Fibroblast of lung (primary cell): ENCODE measurements at regions not wholly inside any gene's neighbourhood (a gene's known extent, or its start where the extent isn't known, plus 50 kb on each side); places are given as distances from the start of the nearest gene placed in this dataset.

ENCODE experiments used
- DNase-seq, 2 donors: peaks; one replicate each; pipeline versions ENCODE4 v3.0.0 to v3.0.0-alpha.2; 2010; ENCODE audit warnings: low read depth in 2 of 2
- H2AFZ ChIP-seq: 2 replicates; pipeline ENCODE4 v1.5.1; 2012; ENCODE audit warnings: low read length, control low read depth, inconsistent platforms
- H3K27ac ChIP-seq: 2 replicates; pipeline ENCODE4 v1.5.1; 2011; ENCODE audit warnings: low read length, control low read depth; ENCODE audit not compliant: insufficient read depth
- H3K27me3 ChIP-seq: 2 replicates; pipeline ENCODE4 v1.5.1; 2011; ENCODE audit warnings: mild to moderate bottlenecking, low read length; ENCODE audit not compliant: control insufficient read depth, insufficient read depth
- H3K36me3 ChIP-seq: 2 replicates; pipeline ENCODE4 v1.5.1; 2011; ENCODE audit warnings: low read length; ENCODE audit not compliant: control insufficient read depth, insufficient read depth
- H3K4me1 ChIP-seq: 2 replicates; pipeline ENCODE4 v1.5.1; 2011; ENCODE audit warnings: low read length; ENCODE audit not compliant: control insufficient read depth, insufficient read depth; ENCODE audit errors: extremely low read depth
- H3K4me2 ChIP-seq: 2 replicates; pipeline ENCODE4 v1.5.1; 2011; ENCODE audit warnings: low read length, control low read depth; ENCODE audit not compliant: insufficient read depth; ENCODE audit errors: extremely low read depth
- H3K4me3 ChIP-seq, 4 experiments: fragments of 200-600 bp in 1 of 4; sonication (generic) in 1 of 4; replicated peaks in 1 of 4; 2 replicates each; pipeline ENCODE4 v1.5.1; 2011 to 2016; ENCODE audit warnings: low read length in 4 of 4, low read depth in 3 of 4, mild to moderate bottlenecking in 3 of 4, control low read depth in 2 of 4, inconsistent platforms in 1 of 4, mixed read lengths in 1 of 4; ENCODE audit not compliant: insufficient read depth in 1 of 4; ENCODE audit errors: control extremely low read depth in 1 of 4
- H3K79me2 ChIP-seq: 2 replicates; pipeline ENCODE4 v1.5.1; 2012; ENCODE audit warnings: mild to moderate bottlenecking, low read length, inconsistent platforms; ENCODE audit not compliant: control insufficient read depth, insufficient read depth
- H3K9ac ChIP-seq: 2 replicates; pipeline ENCODE4 v1.5.1; 2011; ENCODE audit warnings: mild to moderate bottlenecking, low read length, control low read depth; ENCODE audit not compliant: insufficient read depth
- H3K9me3 ChIP-seq: 2 replicates; pipeline ENCODE4 v1.5.1; 2012; ENCODE audit warnings: low read depth, low read length; ENCODE audit not compliant: control insufficient read depth, insufficient read depth
- H4K20me1 ChIP-seq: 2 replicates; pipeline ENCODE4 v1.5.1; 2011; ENCODE audit warnings: low read length; ENCODE audit not compliant: control insufficient read depth, insufficient read depth; ENCODE audit errors: extremely low read depth
- CTCF ChIP-seq, 2 donors: IDR thresholded peaks in 1 of 2; conservative IDR thresholded peaks in 1 of 2; 1 replicate in 1 of 2; 2 replicates in 1 of 2; pipeline ENCODE4 v1.5.1; 2011 to 2012; ENCODE audit warnings: low read length in 2 of 2, control low read depth in 1 of 2, inconsistent platforms in 1 of 2, low read depth in 1 of 2, mild to moderate bottlenecking in 1 of 2
- EZH2 ChIP-seq: IDR thresholded peaks from 2 replicates; pipeline ENCODE4 v1.5.1; 2012; ENCODE audit warnings: low read length, control low read depth, mild to moderate bottlenecking; ENCODE audit errors: missing control alignments

GRCh38 chr1:209503196-209503595 is 80.3 kb upstream of the CAMK1G start:
- no peak overlapping the region for H3K27ac ChIP-seq
- no peak for DNase-seq
- H4K20me1 ChIP-seq: no peaks in the 10 kb centered on the region
- no peaks in the 10 kb centered on the region for H3K9me3 ChIP-seq
- H3K9ac ChIP-seq: no peak overlapping the region
- no peaks in the 10 kb centered on the region for H3K4me1 ChIP-seq
- no peaks in the 10 kb centered on the region for H3K36me3 ChIP-seq
- H3K27me3 ChIP-seq: no peaks in the 10 kb centered on the region
- TF ChIP-seq CTCF (conservative IDR thresholded peaks at IDR 0.05 in 1 of 2, IDR thresholded peaks at IDR 0.05 in 1 of 2; ENCODE audit: low read depth in 1 of 2, low read length in 2 of 2): no peak
- TF ChIP-seq EZH2: no peak
- H3K4me2 ChIP-seq: no peak overlapping the region
- H2AFZ ChIP-seq: no peak overlapping the region
- H3K79me2 ChIP-seq: no peaks in the 10 kb centered on the region
- H3K4me3 ChIP-seq: no peak overlapping the region

DNA sequence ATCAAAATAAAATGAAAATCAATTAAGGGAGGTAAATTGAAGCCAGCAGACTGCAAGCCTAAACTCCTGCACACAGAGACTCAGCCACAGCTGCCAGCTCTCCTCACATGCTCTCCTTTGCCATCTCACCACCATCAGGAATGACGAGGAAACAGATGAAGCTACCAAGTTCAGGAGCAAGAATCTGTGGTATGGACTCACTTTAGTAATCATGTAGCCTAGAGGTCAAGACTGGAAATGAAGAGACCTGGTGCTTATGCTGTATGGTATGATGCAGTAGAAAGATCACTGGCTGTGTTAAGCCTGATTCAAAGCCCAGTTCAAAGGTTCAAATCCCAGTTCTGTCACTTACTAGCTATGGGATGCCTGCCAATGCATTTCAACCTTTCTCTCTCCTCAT is 78.9 kb upstream of the CAMK1G start:
- Histone ChIP-seq H3K4me1 (no peaks in the 10 kb centered on the region), H3K36me3 (no peaks in the 10 kb centered on the region), H3K4me2 (no peak overlapping the region), H2AFZ (no peak overlapping the region), H3K27ac (no peak overlapping the region), H3K4me3 (no peak overlapping the region), H3K79me2 (no peaks in the 10 kb centered on the region), H3K9ac (no peak overlapping the region), H3K27me3 (no peaks in the 10 kb centered on the region), H4K20me1 (no peaks in the 10 kb centered on the region), H3K9me3 (no peaks in the 10 kb centered on the region)
- DNase-seq: no peak
- no peak for TF ChIP-seq EZH2
- no peak for TF ChIP-seq CTCF (conservative IDR thresholded peaks at IDR 0.05 in 1 of 2, IDR thresholded peaks at IDR 0.05 in 1 of 2; ENCODE audit: low read depth in 1 of 2, low read length in 2 of 2)

- no peaks in the 10 kb centered on the region for H3K27me3 ChIP-seq
- no peak overlapping the region for H3K9ac ChIP-seq
- no peak overlapping the region for H3K27ac ChIP-seq
- H3K79me2 ChIP-seq: no peaks in the 10 kb centered on the region
- peak in 1 of 2 donors; percentile 70 for DNase-seq
- no peaks in the 10 kb centered on the region for H3K9me3 ChIP-seq
- TF ChIP-seq EZH2 (no peak), CTCF (conservative IDR thresholded peaks at IDR 0.05 in 1 of 2, IDR thresholded peaks at IDR 0.05 in 1 of 2; ENCODE audit: low read depth in 1 of 2, low read length in 2 of 2) (no peak)
- H3K4me1 ChIP-seq: no peaks in the 10 kb centered on the region
- H3K4me2 ChIP-seq: no peak overlapping the region
- H4K20me1 ChIP-seq: no peaks in the 10 kb centered on the region
- H3K4me3 ChIP-seq: no peak overlapping the region
- H2AFZ ChIP-seq: no peak overlapping the region
- H3K36me3 ChIP-seq: no peaks in the 10 kb centered on the region
Observed at GRCh38 chr1:209505044-209505443, 78.5 kb upstream of the CAMK1G start.
